ENCODE measurements at regions not wholly inside any gene's neighbourhood (a gene's known extent, or its start where the extent isn't known, plus 50 kb on each side); places are given as distances from the start of the nearest gene placed in this dataset.

DNA sequence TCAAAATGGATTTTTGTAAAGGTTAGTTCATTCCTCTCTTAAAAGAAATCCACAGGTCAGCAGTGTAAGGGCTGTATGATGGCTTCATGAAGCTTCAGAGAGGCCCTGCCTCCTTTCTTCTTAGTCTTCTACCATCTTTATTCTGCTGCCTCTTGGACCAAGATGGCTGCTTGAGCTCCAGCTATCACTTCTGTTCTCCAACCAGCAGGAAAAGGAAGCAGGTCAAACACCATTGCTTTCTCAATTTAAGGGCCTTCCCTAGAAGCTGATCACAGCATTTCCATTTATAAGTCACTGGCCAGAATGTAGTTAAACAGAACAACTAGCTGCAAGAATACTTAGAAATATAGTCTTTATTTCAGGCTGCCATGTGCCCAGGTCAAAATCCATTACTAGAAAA is 336.8 kb upstream of the KLF3 start:
- TF ChIP-seq, protein P1, sequence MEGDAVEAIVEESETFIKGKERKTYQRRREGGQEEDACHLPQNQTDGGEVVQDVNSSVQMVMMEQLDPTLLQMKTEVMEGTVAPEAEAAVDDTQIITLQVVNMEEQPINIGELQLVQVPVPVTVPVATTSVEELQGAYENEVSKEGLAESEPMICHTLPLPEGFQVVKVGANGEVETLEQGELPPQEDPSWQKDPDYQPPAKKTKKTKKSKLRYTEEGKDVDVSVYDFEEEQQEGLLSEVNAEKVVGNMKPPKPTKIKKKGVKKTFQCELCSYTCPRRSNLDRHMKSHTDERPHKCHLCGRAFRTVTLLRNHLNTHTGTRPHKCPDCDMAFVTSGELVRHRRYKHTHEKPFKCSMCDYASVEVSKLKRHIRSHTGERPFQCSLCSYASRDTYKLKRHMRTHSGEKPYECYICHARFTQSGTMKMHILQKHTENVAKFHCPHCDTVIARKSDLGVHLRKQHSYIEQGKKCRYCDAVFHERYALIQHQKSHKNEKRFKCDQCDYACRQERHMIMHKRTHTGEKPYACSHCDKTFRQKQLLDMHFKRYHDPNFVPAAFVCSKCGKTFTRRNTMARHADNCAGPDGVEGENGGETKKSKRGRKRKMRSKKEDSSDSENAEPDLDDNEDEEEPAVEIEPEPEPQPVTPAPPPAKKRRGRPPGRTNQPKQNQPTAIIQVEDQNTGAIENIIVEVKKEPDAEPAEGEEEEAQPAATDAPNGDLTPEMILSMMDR (IDR thresholded peaks at IDR 0.05; ENCODE audit: low read length) = no peak
- no peak for TF ChIP-seq EZH2 (IDR thresholded peaks at IDR 0.05; ENCODE audit: borderline replicate concordance, low read length)

Data from OCI-LY1 (cell line).